ENCODE measurements at regions not wholly inside any gene's neighbourhood (a gene's known extent, or its start where the extent isn't known, plus 50 kb on each side); places are given as distances from the start of the nearest gene placed in this dataset.
A peak's percentile ranks its signal among the peaks of the same experiment; 100 is the strongest.

GRCh38 chr12:128077211-128077916 is 189.6 kb upstream of the TMEM132C start:
- DNase-seq (ENCODE audit: insufficient read length, low spot score, missing footprints), result peak; percentile 62
- Histone ChIP-seq H3K79me2 (ENCODE audit: insufficient read depth, low read length) (no peaks in the 10 kb centered on the region), H2AFZ (ENCODE audit: low read length) (no peak overlapping the region), H3K4me2 (ENCODE audit: insufficient read depth, low read length) (no peak overlapping the region), H3K27me3 (ENCODE audit: insufficient read depth, low read length) (no peaks in the 10 kb centered on the region), H3K27ac (ENCODE audit: low read depth, low read length) (no peak overlapping the region), H3K36me3 (ENCODE audit: insufficient read depth, low read length) (no peaks in the 10 kb centered on the region), H3K4me3 (ENCODE audit: insufficient read depth, low read length) (no peak overlapping the region), H3K4me1 (ENCODE audit: insufficient read depth, low read length) (no peaks in the 10 kb centered on the region), H4K20me1 (ENCODE audit: insufficient read depth, low read length) (no peaks in the 10 kb centered on the region), H3K9me3 (ENCODE audit: low read depth, low read length) (no peaks in the 10 kb centered on the region)
- no peak for TF ChIP-seq CTCF (IDR thresholded peaks at IDR 0.05; ENCODE audit: extremely low read depth, low read depth, low read length)

GRCh38 chr12:128077917-128078298 is 189.1 kb upstream of the TMEM132C start:
- no peaks in the 10 kb centered on the region for H3K27me3 ChIP-seq (ENCODE audit: insufficient read depth, low read length)
- H3K79me2 ChIP-seq (ENCODE audit: insufficient read depth, low read length), result no peaks in the 10 kb centered on the region
- no peak for TF ChIP-seq CTCF (IDR thresholded peaks at IDR 0.05; ENCODE audit: extremely low read depth, low read depth, low read length)
- no peak overlapping the region for H3K4me3 ChIP-seq (ENCODE audit: insufficient read depth, low read length)
- no peak for DNase-seq (ENCODE audit: insufficient read length, low spot score, missing footprints)
- no peak overlapping the region for H2AFZ ChIP-seq (ENCODE audit: low read length)
- no peak overlapping the region for H3K27ac ChIP-seq (ENCODE audit: low read depth, low read length)
- no peaks in the 10 kb centered on the region for H4K20me1 ChIP-seq (ENCODE audit: insufficient read depth, low read length)
- no peaks in the 10 kb centered on the region for H3K9me3 ChIP-seq (ENCODE audit: low read depth, low read length)
- no peaks in the 10 kb centered on the region for H3K4me1 ChIP-seq (ENCODE audit: insufficient read depth, low read length)
- H3K36me3 ChIP-seq (ENCODE audit: insufficient read depth, low read length), result no peaks in the 10 kb centered on the region
- no peak overlapping the region for H3K4me2 ChIP-seq (ENCODE audit: insufficient read depth, low read length)

GRCh38 chr12:128078301-128078971 is 188.5 kb upstream of the TMEM132C start:
- no peaks in the 10 kb centered on the region for H3K36me3 ChIP-seq (ENCODE audit: insufficient read depth, low read length)
- H3K4me3 ChIP-seq (ENCODE audit: insufficient read depth, low read length), result no peak overlapping the region
- no peak overlapping the region for H3K27ac ChIP-seq (ENCODE audit: low read depth, low read length)
- no peak for DNase-seq (ENCODE audit: insufficient read length, low spot score, missing footprints)
- no peaks in the 10 kb centered on the region for H3K27me3 ChIP-seq (ENCODE audit: insufficient read depth, low read length)
- no peaks in the 10 kb centered on the region for H3K79me2 ChIP-seq (ENCODE audit: insufficient read depth, low read length)
- H3K9me3 ChIP-seq (ENCODE audit: low read depth, low read length), result no peaks in the 10 kb centered on the region
- TF ChIP-seq CTCF (IDR thresholded peaks at IDR 0.05; ENCODE audit: extremely low read depth, low read depth, low read length), result no peak
- H4K20me1 ChIP-seq (ENCODE audit: insufficient read depth, low read length), result no peaks in the 10 kb centered on the region
- H3K4me2 ChIP-seq (ENCODE audit: insufficient read depth, low read length), result no peak overlapping the region
- no peak overlapping the region for H2AFZ ChIP-seq (ENCODE audit: low read length)
- H3K4me1 ChIP-seq (ENCODE audit: insufficient read depth, low read length), result no peaks in the 10 kb centered on the region

GRCh38 chr12:128079446-128079845 is 187.5 kb upstream of the TMEM132C start:
- no peak for TF ChIP-seq CTCF (IDR thresholded peaks at IDR 0.05; ENCODE audit: extremely low read depth, low read depth, low read length)
- H3K79me2 ChIP-seq (ENCODE audit: insufficient read depth, low read length), result no peaks in the 10 kb centered on the region
- no peak overlapping the region for H2AFZ ChIP-seq (ENCODE audit: low read length)
- no peak overlapping the region for H3K27ac ChIP-seq (ENCODE audit: low read depth, low read length)
- no peak overlapping the region for H3K4me2 ChIP-seq (ENCODE audit: insufficient read depth, low read length)
- no peaks in the 10 kb centered on the region for H3K4me1 ChIP-seq (ENCODE audit: insufficient read depth, low read length)
- no peaks in the 10 kb centered on the region for H3K36me3 ChIP-seq (ENCODE audit: insufficient read depth, low read length)
- no peaks in the 10 kb centered on the region for H3K27me3 ChIP-seq (ENCODE audit: insufficient read depth, low read length)
- no peaks in the 10 kb centered on the region for H4K20me1 ChIP-seq (ENCODE audit: insufficient read depth, low read length)
- no peak overlapping the region for H3K4me3 ChIP-seq (ENCODE audit: insufficient read depth, low read length)
- H3K9me3 ChIP-seq (ENCODE audit: low read depth, low read length), result no peaks in the 10 kb centered on the region
- no peak for DNase-seq (ENCODE audit: insufficient read length, low spot score, missing footprints)
